Femur (tissue), 1 donor: ENCODE measurements at regions not wholly inside any gene's neighbourhood (a gene's known extent, or its start where the extent isn't known, plus 50 kb on each side); places are given as distances from the start of the nearest gene placed in this dataset.

ENCODE experiments used
- DNase-seq: peaks from one replicate; pipeline ENCODE4 v3.0.0-alpha.2; 2017

DNA sequence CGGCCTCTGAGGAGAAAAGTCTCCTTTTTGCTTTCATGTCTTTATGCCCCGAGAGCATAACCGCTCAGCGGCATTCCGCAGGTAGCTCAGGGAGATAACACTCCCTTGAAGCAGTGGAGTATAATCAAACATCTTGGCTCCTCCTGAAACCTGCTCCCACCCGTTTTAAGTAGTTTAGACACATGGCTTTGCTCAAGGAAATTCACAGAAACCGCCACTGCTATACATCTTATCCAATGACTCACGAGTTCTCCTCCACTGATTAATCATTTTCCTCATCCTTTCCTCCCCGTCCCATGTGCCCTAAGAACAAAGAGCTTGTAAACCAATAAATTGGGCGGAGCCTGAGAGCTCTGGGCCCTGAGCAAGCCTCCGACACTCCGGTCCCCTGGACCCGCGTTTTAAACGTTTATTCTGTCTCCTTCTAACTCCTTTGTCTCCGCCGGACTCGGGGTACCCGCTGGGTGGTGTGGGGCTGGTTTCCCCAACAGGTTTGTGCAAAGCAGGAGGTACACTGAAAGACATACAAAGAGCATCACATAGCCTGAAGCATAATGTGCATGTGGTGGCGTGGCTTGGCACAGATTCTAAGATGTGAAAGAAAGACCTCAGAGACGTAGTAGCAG, 401.2 kb downstream of the TLL1 start:
- DNase-seq = no peak

GRCh38 chr4:166274775-166275174, 401.7 kb downstream of the TLL1 start:
- DNase-seq = no peak

DNA sequence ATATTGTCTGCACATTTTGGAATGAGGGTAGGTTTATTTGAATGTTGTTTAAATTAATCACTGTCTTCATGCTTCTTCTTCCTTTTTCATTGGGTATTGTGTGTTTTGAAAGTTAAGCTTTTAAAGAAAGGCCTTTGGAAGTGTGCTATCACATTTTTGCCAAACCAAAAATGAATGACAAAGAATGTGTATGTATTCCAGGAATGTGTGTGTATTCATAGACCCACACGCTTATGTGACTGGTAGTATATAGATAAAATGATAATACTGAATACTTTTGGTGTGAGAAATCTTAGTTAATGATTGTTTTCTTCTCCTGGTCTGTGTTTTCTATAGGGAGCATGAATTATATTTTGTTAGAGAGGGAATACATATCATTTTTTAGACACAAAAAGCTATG, 404.4 kb downstream of the TLL1 start:
- no peak for DNase-seq

DNA sequence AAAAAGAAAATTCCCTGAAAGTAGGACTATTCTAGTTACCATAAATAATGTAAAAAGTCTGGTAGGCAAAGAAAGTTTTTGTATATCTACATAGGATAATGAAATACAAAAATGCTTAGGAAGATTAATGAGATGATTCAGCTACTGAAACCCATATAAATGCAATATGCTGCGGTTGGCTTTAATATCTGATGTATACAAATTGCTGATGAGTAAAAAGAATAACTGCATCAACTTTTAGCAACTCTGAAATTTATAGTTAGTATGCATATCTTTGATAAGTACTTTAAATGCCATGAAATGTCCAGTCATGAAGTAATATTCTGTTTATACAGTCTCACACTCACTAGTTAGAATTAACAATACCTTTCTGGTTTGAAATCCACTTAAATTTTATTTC, 404.8 kb downstream of the TLL1 start:
- DNase-seq = no peak

DNA sequence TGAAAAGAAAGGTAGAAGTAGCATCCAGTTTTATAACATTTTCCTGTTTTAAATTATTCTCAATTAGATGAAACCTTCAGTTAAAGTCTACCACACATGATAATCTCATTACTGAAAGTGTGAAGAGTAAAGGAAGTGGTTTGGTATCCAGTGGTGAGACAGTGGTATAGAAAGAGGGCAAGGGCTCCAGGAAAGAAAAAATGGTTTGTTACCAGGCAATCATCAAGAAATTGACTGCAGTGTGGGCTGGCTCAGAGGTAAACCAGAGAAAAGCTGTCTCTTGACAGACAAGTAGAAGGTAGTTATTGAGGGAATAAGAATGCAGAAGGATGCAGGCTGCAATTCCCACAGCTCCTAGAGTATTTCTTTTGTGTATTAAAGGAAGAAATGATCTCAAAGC, 406.2 kb downstream of the TLL1 start:
- no peak for DNase-seq

- no peak for DNase-seq
Measured at GRCh38 chr4:166280642-166281041, 407.6 kb downstream of the TLL1 start.

GRCh38 chr4:166282081-166282770, 409.2 kb downstream of the TLL1 start:
- DNase-seq = no peak

- DNase-seq = no peak
Measured at GRCh38 chr4:166284221-166284620, 411.2 kb downstream of the TLL1 start.

- no peak for DNase-seq
Measured at GRCh38 chr4:166290426-166290825, 417.4 kb downstream of the TLL1 start.

- no peak for DNase-seq
Measured at GRCh38 chr4:166293556-166293955, 420.5 kb downstream of the TLL1 start.

GRCh38 chr4:166301266-166301665, 428.2 kb downstream of the TLL1 start:
- no peak for DNase-seq

DNA sequence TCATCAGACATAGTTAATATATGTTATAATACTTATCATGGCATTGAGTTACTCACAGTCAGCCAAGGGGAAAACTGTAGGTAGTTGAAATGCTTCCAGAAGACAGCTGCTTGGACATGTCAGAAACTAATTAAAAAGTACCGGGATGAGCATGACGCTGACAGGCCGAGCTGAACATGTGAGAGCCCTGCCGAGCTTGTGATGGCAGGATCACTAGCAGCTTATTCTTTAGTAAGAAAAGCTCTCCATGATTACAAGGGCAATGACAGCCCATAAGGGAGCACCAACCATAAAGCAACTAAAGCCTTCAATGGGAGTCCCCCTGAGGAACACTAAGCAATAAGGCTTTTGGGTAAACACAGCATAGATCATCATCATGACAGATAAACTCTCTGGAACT, 435.6 kb downstream of the TLL1 start:
- DNase-seq = no peak

DNA sequence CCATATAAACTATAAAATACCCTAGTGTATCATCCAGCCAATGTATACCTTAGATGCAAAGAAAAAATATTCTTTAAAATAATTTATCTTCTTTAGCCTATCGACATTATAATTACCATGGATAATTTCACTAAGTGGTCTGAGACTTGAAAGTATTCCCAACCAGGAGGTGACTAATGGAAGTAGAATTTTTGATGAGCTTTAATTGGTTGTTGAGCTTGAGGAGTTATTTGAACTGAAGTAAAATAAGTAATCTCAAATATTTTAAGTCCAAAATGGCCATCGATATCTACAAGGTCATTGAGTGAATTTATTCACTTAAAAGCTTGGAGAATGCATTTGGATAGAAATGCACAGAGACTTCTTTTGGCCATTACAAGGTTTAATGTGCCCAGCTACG, 436.2 kb downstream of the TLL1 start:
- no peak for DNase-seq

GRCh38 chr4:166311169-166311568, 438.1 kb downstream of the TLL1 start:
- DNase-seq = no peak

GRCh38 chr4:166312166-166312565, 439.1 kb downstream of the TLL1 start:
- no peak for DNase-seq

DNA sequence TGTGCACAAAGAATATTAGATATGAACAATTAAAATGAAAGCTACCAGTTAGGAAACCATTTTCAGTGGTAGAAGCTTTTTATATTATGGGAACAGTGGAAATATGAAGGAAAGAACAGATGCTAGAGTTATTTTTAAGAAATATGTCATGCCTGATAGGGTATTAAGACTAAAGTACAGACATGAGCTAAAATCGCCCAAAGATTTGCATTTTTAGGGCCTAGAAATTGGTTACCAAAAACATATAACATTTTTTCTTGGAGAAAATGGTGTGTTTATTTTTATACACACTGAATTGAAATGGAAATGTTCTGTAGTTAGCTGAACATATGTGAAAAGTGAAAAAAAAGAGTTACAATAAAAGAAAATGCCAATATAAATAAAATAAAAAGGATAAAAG, 441.9 kb downstream of the TLL1 start:
- no peak for DNase-seq

GRCh38 chr4:166315721-166316467, 442.9 kb downstream of the TLL1 start:
- DNase-seq = no peak

GRCh38 chr4:166318810-166319525, 445.9 kb downstream of the TLL1 start:
- no peak for DNase-seq

GRCh38 chr4:166323250-166323649, 450.2 kb downstream of the TLL1 start:
- no peak for DNase-seq

DNA sequence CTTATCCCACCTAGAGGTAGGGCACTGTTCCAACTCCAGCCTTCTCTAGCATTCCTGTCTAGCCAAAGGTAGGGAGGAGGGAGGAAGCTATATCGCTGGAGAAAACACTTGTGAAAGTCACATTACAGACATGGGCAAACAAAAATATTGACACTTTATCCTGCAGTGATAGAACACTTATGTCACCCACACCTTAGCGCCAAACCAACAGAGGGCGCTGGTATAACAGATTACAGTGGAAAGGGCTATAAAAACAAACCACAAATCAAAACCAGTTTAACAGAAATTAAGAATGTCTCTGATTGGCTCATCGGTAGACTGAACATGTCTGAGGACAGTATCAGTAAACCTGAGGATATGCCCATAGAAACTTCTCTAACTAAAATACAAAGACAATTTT, 451.3 kb downstream of the TLL1 start:
- no peak for DNase-seq

- DNase-seq = no peak
Measured at GRCh38 chr4:166335256-166335938, 462.4 kb downstream of the TLL1 start.

- DNase-seq = no peak
Measured at GRCh38 chr4:166341992-166342391, 469.0 kb downstream of the TLL1 start.

GRCh38 chr4:166363198-166363597, 490.2 kb downstream of the TLL1 start:
- no peak for DNase-seq
